ENCODE measurements at regions not wholly inside any gene's neighbourhood (a gene's known extent, or its start where the extent isn't known, plus 50 kb on each side); places are given as distances from the start of the nearest gene placed in this dataset.
A peak's percentile ranks its signal among the peaks of the same experiment; 100 is the strongest.

- TF ChIP-seq STAT6 (CRISPR knock-in tag; IDR thresholded peaks at IDR 0.05; ENCODE audit: borderline replicate concordance) (no peak), PPARG (CRISPR knock-in tag; conservative IDR thresholded peaks at IDR 0.05) (no peak), ZSCAN25 (CRISPR knock-in tag; IDR thresholded peaks at IDR 0.05) (no peak), ZNF737 (CRISPR knock-in tag; IDR thresholded peaks at IDR 0.05; ENCODE audit: borderline replicate concordance) (no peak), SP140L (CRISPR knock-in tag; IDR thresholded peaks at IDR 0.05; ENCODE audit: borderline replicate concordance) (no peak), SRSF9 (IDR thresholded peaks at IDR 0.05; ENCODE audit: borderline replicate concordance, insufficient read depth, low read depth, low read length, poor library complexity, severe bottlenecking) (no peak), ZHX1 (CRISPR knock-in tag; IDR thresholded peaks at IDR 0.05; ENCODE audit: low read depth) (no peak), MAFF (IDR thresholded peaks at IDR 0.05; ENCODE audit: low read depth, low read length) (no peak), GATAD2A (CRISPR knock-in tag; IDR thresholded peaks at IDR 0.05) (no peak), ZC3H4 (CRISPR knock-in tag; IDR thresholded peaks at IDR 0.05; ENCODE audit: borderline replicate concordance) (no peak), GATAD1 (CRISPR knock-in tag; IDR thresholded peaks at IDR 0.05) (no peak), ZNF557 (CRISPR knock-in tag; IDR thresholded peaks at IDR 0.05) (0 out of 2 replicates have a peak, but pooled peaks have one; percentile 63), MED1 (CRISPR knock-in tag; IDR thresholded peaks at IDR 0.05) (peak; percentile 64), FOXC1 (CRISPR knock-in tag; IDR thresholded peaks at IDR 0.05; ENCODE audit: borderline replicate concordance) (no peak), ZNF10 (CRISPR knock-in tag; IDR thresholded peaks at IDR 0.05; ENCODE audit: borderline replicate concordance, low read depth) (no peak), RBFOX2 (IDR thresholded peaks at IDR 0.05; ENCODE audit: low read depth, low read length) (no peak)
- TF ChIP-seq, protein P1, sequence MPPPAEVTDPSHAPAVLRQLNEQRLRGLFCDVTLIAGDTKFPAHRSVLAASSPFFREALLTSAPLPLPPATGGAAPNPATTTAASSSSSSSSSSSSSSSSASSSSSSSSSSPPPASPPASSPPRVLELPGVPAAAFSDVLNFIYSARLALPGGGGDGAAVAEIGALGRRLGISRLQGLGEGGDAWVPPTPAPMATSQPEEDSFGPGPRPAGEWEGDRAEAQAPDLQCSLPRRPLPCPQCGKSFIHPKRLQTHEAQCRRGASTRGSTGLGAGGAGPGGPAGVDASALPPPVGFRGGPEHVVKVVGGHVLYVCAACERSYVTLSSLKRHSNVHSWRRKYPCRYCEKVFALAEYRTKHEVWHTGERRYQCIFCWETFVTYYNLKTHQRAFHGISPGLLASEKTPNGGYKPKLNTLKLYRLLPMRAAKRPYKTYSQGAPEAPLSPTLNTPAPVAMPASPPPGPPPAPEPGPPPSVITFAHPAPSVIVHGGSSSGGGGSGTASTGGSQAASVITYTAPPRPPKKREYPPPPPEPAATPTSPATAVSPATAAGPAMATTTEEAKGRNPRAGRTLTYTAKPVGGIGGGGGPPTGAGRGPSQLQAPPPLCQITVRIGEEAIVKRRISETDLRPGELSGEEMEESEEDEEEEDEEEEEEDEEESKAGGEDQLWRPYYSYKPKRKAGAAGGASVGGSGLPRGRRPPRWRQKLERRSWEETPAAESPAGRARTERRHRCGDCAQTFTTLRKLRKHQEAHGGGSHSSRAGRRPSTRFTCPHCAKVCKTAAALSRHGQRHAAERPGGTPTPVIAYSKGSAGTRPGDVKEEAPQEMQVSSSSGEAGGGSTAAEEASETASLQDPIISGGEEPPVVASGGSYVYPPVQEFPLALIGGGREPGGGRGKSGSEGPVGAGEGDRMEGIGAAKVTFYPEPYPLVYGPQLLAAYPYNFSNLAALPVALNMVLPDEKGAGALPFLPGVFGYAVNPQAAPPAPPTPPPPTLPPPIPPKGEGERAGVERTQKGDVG (CRISPR knock-in tag; IDR thresholded peaks at IDR 0.05; ENCODE audit: borderline replicate concordance): 0 out of 2 replicates have a peak, but pooled peaks have one; percentile 45
- TF ChIP-seq, protein P2, sequence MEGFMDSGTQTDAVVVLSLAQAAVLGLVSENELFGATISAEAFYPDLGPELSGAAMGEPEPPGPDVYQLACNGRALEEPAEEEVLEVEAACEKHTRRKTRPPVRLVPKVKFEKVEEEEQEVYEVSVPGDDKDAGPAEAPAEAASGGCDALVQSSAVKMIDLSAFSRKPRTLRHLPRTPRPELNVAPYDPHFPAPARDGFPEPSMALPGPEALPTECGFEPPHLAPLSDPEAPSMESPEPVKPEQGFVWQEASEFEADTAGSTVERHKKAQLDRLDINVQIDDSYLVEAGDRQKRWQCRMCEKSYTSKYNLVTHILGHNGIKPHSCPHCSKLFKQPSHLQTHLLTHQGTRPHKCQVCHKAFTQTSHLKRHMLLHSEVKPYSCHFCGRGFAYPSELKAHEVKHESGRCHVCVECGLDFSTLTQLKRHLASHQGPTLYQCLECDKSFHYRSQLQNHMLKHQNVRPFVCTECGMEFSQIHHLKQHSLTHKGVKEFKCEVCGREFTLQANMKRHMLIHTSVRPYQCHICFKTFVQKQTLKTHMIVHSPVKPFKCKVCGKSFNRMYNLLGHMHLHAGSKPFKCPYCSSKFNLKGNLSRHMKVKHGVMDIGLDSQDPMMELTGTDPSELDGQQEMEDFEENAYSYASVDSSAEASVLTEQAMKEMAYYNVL (CRISPR knock-in tag; IDR thresholded peaks at IDR 0.05; ENCODE audit: borderline replicate concordance): no peak
Observed at GRCh38 chr22:23458663-23459541, 121.2 kb downstream of the IGLL1 start (continued).
